Activated T-cell treated with anti-CD3 and anti-CD28 coated beads, Interleukin-2, amount 50 U/mL, for 4 hours (primary cell): ENCODE measurements at regions not wholly inside any gene's neighbourhood (a gene's known extent, or its start where the extent isn't known, plus 50 kb on each side); places are given as distances from the start of the nearest gene placed in this dataset.
"Not testable (repeated sequence)": the region's sequence is repeated elsewhere in the genome, so short reads cannot be mapped to it uniquely, and the experiment has no call there.

Experiments used
- ATAC-seq, 2 donors: fragments of 200-7000 bp; cut with Tn5 transposase; one replicate each; pipeline ENCODE4 v1.10.0; 2021
- DNase-seq: peaks from one replicate; pipeline ENCODE4 v3.0.0-alpha.2; 2020
- H3K27me3 Mint-ChIP-seq: one replicate; pipeline ENCODE4 v1.8.0; 2021; ENCODE audit warnings: low read depth, mixed read lengths
- H3K36me3 Mint-ChIP-seq: one replicate; pipeline ENCODE4 v1.8.0; 2022; ENCODE audit warnings: mixed read lengths; ENCODE audit not compliant: insufficient read depth
- H3K4me1 Mint-ChIP-seq: one replicate; pipeline ENCODE4 v1.8.0; 2021; ENCODE audit warnings: low read depth, mixed read lengths
- H3K4me3 Mint-ChIP-seq: one replicate; pipeline ENCODE4 v1.8.0; 2021; ENCODE audit warnings: mild to moderate bottlenecking, moderate library complexity, mixed read lengths
- H3K9me3 Mint-ChIP-seq: one replicate; pipeline ENCODE4 v1.8.0; 2021; ENCODE audit warnings: mixed read lengths

GRCh38 chr18:78433562-78433961, 546.1 kb upstream of the SALL3 start:
- Mint-ChIP-seq H3K4me1 (no peaks in the 10 kb centered on the region), H3K36me3 (no peaks in the 10 kb centered on the region), H3K9me3 (peaks cover 5% of the 10 kb centered on the region), H3K27me3 (no peaks in the 10 kb centered on the region), H3K4me3 (no peak overlapping the region)
- ATAC-seq (no peak), DNase-seq (no peak)

DNA sequence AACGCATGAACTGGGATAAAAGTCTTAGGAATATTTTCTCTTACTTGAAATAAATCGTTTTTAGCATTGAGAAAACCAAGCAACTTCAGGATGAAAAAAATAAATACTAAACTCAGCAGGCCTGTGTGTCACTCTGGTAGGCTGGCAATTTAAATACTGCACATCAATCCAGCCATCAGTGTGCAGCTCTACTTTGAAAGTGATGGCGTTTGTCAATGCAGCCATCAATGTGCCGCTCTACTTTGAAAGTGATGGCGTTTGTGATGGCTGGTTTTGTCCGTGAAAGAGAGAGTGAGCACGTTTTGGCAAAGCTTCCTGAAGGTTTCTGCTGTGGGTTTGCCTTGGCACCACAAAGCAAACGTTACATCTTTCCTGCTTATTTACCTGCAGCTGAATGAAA, 543.5 kb upstream of the SALL3 start:
- Mint-ChIP-seq H3K27me3 (no peaks in the 10 kb centered on the region), H3K4me3 (no peak overlapping the region), H3K9me3 (peaks cover 15% of the 10 kb centered on the region), H3K4me1 (no peaks in the 10 kb centered on the region), H3K36me3 (no peaks in the 10 kb centered on the region)
- DNase-seq (no peak), ATAC-seq (no peak)

- DNase-seq, H3K4me1 Mint-ChIP-seq, H3K4me3 Mint-ChIP-seq, ATAC-seq, H3K27me3 Mint-ChIP-seq, H3K36me3 Mint-ChIP-seq: not testable (repeated sequence)
- H3K9me3 Mint-ChIP-seq = peaks cover 15% of the 10 kb centered on the region
These were observed 541.4 kb upstream of the SALL3 start for GRCh38 chr18:78438235-78438634.

DNA sequence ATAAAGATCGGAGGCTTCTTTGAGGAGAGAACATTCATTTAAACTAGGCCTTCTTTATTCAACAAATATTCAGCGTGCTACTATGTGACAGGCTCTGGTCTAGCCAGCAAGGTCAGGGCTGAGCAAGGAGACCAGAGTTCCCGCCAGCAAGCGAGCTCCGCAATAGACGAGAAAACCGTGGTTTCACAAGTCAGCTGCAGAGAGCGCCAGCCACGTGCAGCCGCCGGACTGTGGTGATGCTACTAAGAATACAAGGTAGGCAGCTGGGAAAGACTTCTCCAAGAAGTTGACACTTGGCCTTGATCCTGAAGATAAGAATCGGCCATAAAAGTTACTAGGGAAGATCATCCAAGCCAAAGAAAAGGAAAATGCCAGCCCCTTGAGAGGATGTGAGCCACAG, 533.7 kb upstream of the SALL3 start:
- Mint-ChIP-seq H3K27me3 (peaks cover 2% of the 10 kb centered on the region), H3K9me3 (no peaks in the 10 kb centered on the region), H3K4me1 (no peaks in the 10 kb centered on the region), H3K4me3 (no peak overlapping the region), H3K36me3 (no peaks in the 10 kb centered on the region)
- DNase-seq = no peak
- no peak for ATAC-seq

DNA sequence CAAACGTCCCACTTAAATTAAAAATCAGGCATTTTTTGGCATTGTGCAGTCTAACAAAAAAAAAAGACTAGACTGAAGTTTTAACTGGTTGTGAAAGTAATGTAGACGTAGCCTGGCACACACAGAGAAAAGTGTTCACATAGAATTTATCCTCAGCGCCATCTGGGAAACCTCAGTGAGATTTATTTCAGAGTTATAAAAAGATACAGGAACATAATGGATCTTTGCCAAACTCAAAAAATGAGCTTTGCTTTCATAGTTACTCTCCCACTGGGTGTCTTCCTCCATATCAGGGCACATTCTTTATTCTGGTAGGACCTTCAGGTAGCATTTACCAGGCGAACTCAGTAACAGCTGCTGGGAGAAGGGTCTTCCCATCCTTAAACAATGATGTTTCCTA, 532.4 kb upstream of the SALL3 start:
- no peaks in the 10 kb centered on the region for H3K36me3 Mint-ChIP-seq
- H3K9me3 Mint-ChIP-seq = no peaks in the 10 kb centered on the region
- ATAC-seq (no peak), DNase-seq (no peak)
- H3K4me3 Mint-ChIP-seq = no peak overlapping the region
- peaks cover 2% of the 10 kb centered on the region for H3K27me3 Mint-ChIP-seq
- H3K4me1 Mint-ChIP-seq = no peaks in the 10 kb centered on the region

GRCh38 chr18:78448106-78448505, 531.5 kb upstream of the SALL3 start:
- Mint-ChIP-seq H3K36me3 (no peaks in the 10 kb centered on the region), H3K4me1 (no peaks in the 10 kb centered on the region), H3K27me3 (peaks cover 2% of the 10 kb centered on the region), H3K9me3 (no peaks in the 10 kb centered on the region), H3K4me3 (no peak overlapping the region)
- ATAC-seq (no peak), DNase-seq (no peak)

GRCh38 chr18:78448591-78448990, 531.0 kb upstream of the SALL3 start:
- no peak overlapping the region for H3K4me3 Mint-ChIP-seq
- no peaks in the 10 kb centered on the region for H3K36me3 Mint-ChIP-seq
- DNase-seq (no peak), ATAC-seq (no peak)
- H3K9me3 Mint-ChIP-seq = no peaks in the 10 kb centered on the region
- H3K27me3 Mint-ChIP-seq = peaks cover 2% of the 10 kb centered on the region
- no peaks in the 10 kb centered on the region for H3K4me1 Mint-ChIP-seq

DNA sequence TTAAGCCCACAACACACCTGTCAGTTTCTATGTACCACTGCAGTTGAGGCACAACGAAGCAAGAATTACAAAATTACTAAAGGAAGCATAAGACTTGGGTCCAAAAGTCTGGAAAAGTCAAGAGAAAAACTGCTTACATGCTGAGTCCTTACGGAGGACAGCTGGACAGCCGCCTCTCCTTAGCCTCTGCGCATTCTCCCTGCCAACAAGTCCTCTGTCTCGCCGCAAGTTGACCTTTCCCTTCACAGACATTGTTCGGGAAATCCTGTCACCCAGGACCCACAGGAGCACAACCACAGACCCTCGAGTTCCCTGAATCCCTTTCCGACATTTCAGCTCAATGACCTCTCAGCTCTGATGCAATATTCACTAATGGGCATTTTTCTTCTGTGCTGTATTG, 525.4 kb upstream of the SALL3 start:
- Mint-ChIP-seq H3K4me1 (no peaks in the 10 kb centered on the region), H3K27me3 (no peaks in the 10 kb centered on the region), H3K4me3 (no peak overlapping the region), H3K9me3 (no peaks in the 10 kb centered on the region), H3K36me3 (no peaks in the 10 kb centered on the region)
- ATAC-seq (no peak), DNase-seq (no peak)

- no peaks in the 10 kb centered on the region for H3K36me3 Mint-ChIP-seq
- DNase-seq (no peak), ATAC-seq (no peak)
- no peaks in the 10 kb centered on the region for H3K4me1 Mint-ChIP-seq
- H3K9me3 Mint-ChIP-seq = no peaks in the 10 kb centered on the region
- H3K4me3 Mint-ChIP-seq = no peak overlapping the region
- H3K27me3 Mint-ChIP-seq = no peaks in the 10 kb centered on the region
These were observed 524.2 kb upstream of the SALL3 start for GRCh38 chr18:78455386-78455785.

GRCh38 chr18:78457011-78457410, 522.6 kb upstream of the SALL3 start:
- no peak for ATAC-seq
- Mint-ChIP-seq H3K27me3 (no peaks in the 10 kb centered on the region), H3K9me3 (no peaks in the 10 kb centered on the region), H3K4me1 (no peaks in the 10 kb centered on the region), H3K4me3 (no peak overlapping the region), H3K36me3 (no peaks in the 10 kb centered on the region)
- no peak for DNase-seq

DNA sequence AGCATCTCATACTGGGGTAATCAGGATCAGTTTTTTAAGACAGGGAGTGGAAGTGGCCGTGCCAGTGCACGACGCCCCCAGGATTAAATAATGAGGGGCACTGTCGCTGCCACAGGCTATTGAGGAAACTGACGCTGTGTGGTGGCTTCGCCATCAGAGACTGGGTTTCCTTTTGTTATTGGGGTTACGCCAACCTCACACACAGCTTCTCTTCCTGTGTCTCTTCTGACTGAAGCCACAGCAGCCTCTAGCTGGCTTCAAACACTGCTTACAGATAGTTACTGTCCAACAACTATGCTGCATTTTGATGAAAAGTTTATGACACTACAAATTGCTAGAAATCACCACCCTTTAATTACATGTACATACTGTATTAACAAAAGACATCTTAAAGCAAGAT, 521.9 kb upstream of the SALL3 start:
- Mint-ChIP-seq H3K4me1 (no peaks in the 10 kb centered on the region), H3K4me3 (no peak overlapping the region), H3K27me3 (no peaks in the 10 kb centered on the region), H3K36me3 (no peaks in the 10 kb centered on the region), H3K9me3 (no peaks in the 10 kb centered on the region)
- ATAC-seq = no peak
- no peak for DNase-seq

DNA sequence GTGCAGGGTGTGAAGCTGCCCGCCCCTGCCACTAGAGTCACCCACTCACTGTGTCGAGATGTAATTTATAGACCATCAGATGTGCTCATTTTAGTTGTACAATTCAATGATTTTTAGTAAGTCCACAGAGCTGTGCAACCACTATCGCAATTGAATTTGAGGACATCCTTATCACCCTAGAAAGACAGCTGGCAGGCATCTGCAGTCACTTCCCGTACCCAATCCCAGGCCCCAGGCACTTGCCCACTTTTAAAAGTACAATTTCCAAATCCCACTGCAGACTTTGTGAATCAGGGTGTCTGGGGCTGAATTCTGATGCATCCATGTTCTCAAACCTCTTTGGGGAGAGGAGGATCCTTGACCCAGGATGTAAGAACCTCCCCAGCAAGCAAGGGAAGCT, 521.3 kb upstream of the SALL3 start:
- Mint-ChIP-seq H3K4me3 (no peak overlapping the region), H3K27me3 (no peaks in the 10 kb centered on the region), H3K9me3 (no peaks in the 10 kb centered on the region), H3K4me1 (no peaks in the 10 kb centered on the region), H3K36me3 (no peaks in the 10 kb centered on the region)
- DNase-seq = no peak
- no peak for ATAC-seq

DNA sequence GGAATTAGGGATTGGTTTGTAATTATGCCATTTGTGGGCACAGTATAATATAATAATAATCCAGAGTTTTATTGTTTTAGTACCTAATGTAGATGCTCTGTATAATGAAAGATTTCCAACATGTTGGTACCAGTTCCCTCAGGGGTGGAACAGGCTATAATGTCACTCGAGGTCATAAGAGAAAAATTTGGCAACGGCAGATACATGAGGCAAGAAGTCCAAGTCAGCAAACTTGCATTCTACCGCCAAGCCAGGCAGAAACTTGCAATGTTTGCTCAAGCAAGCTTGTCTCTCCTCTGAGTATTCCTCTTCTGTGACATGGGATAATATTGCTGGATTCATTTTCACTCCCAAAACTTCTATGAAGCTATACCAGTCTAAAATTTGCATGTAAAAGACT, 520.0 kb upstream of the SALL3 start:
- H3K9me3 Mint-ChIP-seq = peaks cover 11% of the 10 kb centered on the region
- no peaks in the 10 kb centered on the region for H3K36me3 Mint-ChIP-seq
- H3K4me3 Mint-ChIP-seq = no peak overlapping the region
- DNase-seq (no peak), ATAC-seq (no peak)
- H3K4me1 Mint-ChIP-seq = no peaks in the 10 kb centered on the region
- H3K27me3 Mint-ChIP-seq = no peaks in the 10 kb centered on the region

DNA sequence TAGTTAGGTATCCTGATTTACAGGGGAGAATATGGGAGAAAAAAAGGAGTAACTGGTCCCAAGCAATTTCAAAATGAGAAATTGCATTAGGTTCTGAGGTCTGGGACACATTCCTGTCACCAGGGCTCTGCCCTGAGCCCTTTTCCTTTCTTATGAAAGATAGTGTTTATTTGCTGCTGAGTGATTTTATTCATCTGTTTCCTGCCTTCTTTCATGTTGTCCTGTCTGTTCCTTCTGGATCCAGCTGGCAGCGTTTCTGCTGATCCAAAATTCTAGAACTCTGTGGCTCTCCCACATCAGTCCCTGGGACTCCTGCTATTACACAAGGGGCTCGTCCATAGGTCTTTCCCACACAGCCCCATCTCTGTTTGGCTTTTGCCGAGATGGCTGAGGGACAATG, 519.1 kb upstream of the SALL3 start:
- H3K27me3 Mint-ChIP-seq = no peaks in the 10 kb centered on the region
- no peak for ATAC-seq
- H3K36me3 Mint-ChIP-seq = no peaks in the 10 kb centered on the region
- H3K4me1 Mint-ChIP-seq = no peaks in the 10 kb centered on the region
- peaks cover 19% of the 10 kb centered on the region for H3K9me3 Mint-ChIP-seq
- DNase-seq = no peak
- no peak overlapping the region for H3K4me3 Mint-ChIP-seq

GRCh38 chr18:78473563-78473962, 506.1 kb upstream of the SALL3 start:
- no peak for DNase-seq
- Mint-ChIP-seq H3K4me3 (no peak overlapping the region), H3K4me1 (no peaks in the 10 kb centered on the region), H3K36me3 (no peaks in the 10 kb centered on the region), H3K27me3 (no peaks in the 10 kb centered on the region), H3K9me3 (peaks cover 4% of the 10 kb centered on the region)
- no peak for ATAC-seq

GRCh38 chr18:78477840-78478239, 501.8 kb upstream of the SALL3 start:
- ATAC-seq (no peak), DNase-seq (no peak)
- H3K4me1 Mint-ChIP-seq = no peaks in the 10 kb centered on the region
- peaks cover 3% of the 10 kb centered on the region for H3K27me3 Mint-ChIP-seq
- peaks cover 4% of the 10 kb centered on the region for H3K9me3 Mint-ChIP-seq
- no peak overlapping the region for H3K4me3 Mint-ChIP-seq
- H3K36me3 Mint-ChIP-seq = no peaks in the 10 kb centered on the region
